Heart right ventricle (tissue), 16 donors: ENCODE measurements at regions not wholly inside any gene's neighbourhood (a gene's known extent, or its start where the extent isn't known, plus 50 kb on each side); places are given as distances from the start of the nearest gene placed in this dataset.

Experiments
- ATAC-seq, 8 donors: fragments of 200-7000 bp; cut with Tn5 transposase; one replicate each; pipeline ENCODE4 v1.9.1; 2020; ENCODE audit warnings: mild to moderate bottlenecking in 8 of 8, moderate library complexity in 8 of 8, moderate number of reproducible peaks in 1 of 8
- DNase-seq, 2 donors: peaks; one replicate each; pipeline ENCODE4 v3.0.0-alpha.2; 2020
- H3K27ac ChIP-seq, 10 donors: fragments of 200-600 bp; sonication (generic) in 2 of 10; one replicate each; pipeline versions ENCODE4 v1.5.0 to v1.8.0; 2020 to 2022; ENCODE audit warnings: mild to moderate bottlenecking in 3 of 10
- H3K27me3 ChIP-seq, 7 donors: fragments of 200-600 bp; one replicate each; pipeline ENCODE4 v1.8.0; 2021 to 2022; ENCODE audit warnings: mild to moderate bottlenecking in 2 of 7
- H3K36me3 ChIP-seq, 9 donors: fragments of 200-600 bp; sonication (generic) in 1 of 9; one replicate each; pipeline versions ENCODE4 v1.5.0 to v1.8.0; 2020 to 2022; ENCODE audit warnings: mild to moderate bottlenecking in 2 of 9
- H3K4me1 ChIP-seq, 9 donors: fragments of 200-600 bp; sonication (generic) in 1 of 9; one replicate each; pipeline versions ENCODE4 v1.5.0 to v1.8.0; 2020 to 2022; ENCODE audit warnings: mild to moderate bottlenecking in 4 of 9
- H3K4me3 ChIP-seq, 10 donors: fragments of 200-600 bp; sonication (generic) in 2 of 10; one replicate each; pipeline versions ENCODE4 v1.5.0 to v1.8.0; 2020 to 2022; ENCODE audit warnings: mild to moderate bottlenecking in 7 of 10, moderate library complexity in 2 of 10
- H3K9me3 ChIP-seq, 11 donors: fragments of 200-600 bp in 10 of 11; sonication (generic) in 2 of 11; one replicate each; pipeline versions ENCODE4 v1.5.0 to v1.8.0; 2013 to 2022; ENCODE audit warnings: mild to moderate bottlenecking in 2 of 11, control low read depth in 1 of 11, moderate library complexity in 1 of 11
- CTCF ChIP-seq, 9 donors: fragments of 200-600 bp; sonication (generic) in 2 of 9; IDR thresholded peaks; one replicate each; pipeline versions ENCODE4 v1.5.0 to v1.8.0; 2021 to 2022; ENCODE audit warnings: antibody characterized with exemption in 9 of 9, mild to moderate bottlenecking in 5 of 9, moderate library complexity in 1 of 9
- WGBS, 2 donors: extraction: QIAGEN DNeasy Blood & Tissue Kit; methylation state at CpG; one replicate each; pipeline ENCODE4 v1.1.7; 2013; ENCODE audit warnings: inconsistent platforms in 1 of 2; 5-methylcytosine and 5-hydroxymethylcytosine counted together
- intact Hi-C, 10 donors: fragments of 100-400 bp; cut with DNase I; formaldehyde crosslinking; loops; one replicate each; pipeline versions ENCODE4 v1.11.1 to v1.14.2; 2022
- donor health status: Arrhythmogenic right ventricular cardiomyopathy.
- donor health status: ischemic (EF 13 %, LVEDD 7.1; RV severe dilation, severe dysfunction).
- donor health status: healthy with polysubstance abuse.
- donor health status: DM: no; HTN: yes; CAD: no.
- donor health status: DM: no; HTN: no; CAD: no.
- donor health status: ischemic (EF 25% LVEDD 6.9; RV normal size, moderate dysfunction).
- donor health status: ischemic (EF 25% LVEDD 5.7; RV mildly dilated, moderate dysfunction).
- donor health status: healthy.
- donor health status: DM: yes; HTN: yes; CAD: no.
- donor health status: Ischemic cardiomyopathy.
- donor health status: ischemic (EF 35%, LVEDD 5.7; RV mildly dilated, moderate dysfunction).
- donor health status: nonischemic (EF 11% LVEDD 7.7; RV severe dilation, severe dysfunction).
- donor health status: DM: yes; HTN: yes; CAD: no.
- donor health status: PGD.
- donor health status: ischemic (EF 29% LVEDD 5.4; RV normal size, mild dysfunction).
- donor health status: nonischemic (EF 23%, LVEDD 6.1; RV moderate dilation, normal function).

GRCh38 chr9:2367970-2368369, 253.6 kb upstream of the VLDLR start:
- intact Hi-C loops: no loop called here
- 98 to 100% methylated on average over 1 of the region's 1 CpG for WGBS, 2 donors
- DNase-seq (no peak), ATAC-seq (no peak)
- Histone ChIP-seq H3K27me3 (no peaks in the 10 kb centered on the region), H3K27ac (no peak overlapping the region), H3K4me1 (no peaks in the 10 kb centered on the region), H3K4me3 (no peak overlapping the region), H3K36me3 (no peaks in the 10 kb centered on the region), H3K9me3 (peaks cover 0 to under 1% (median 0%) of the 10 kb centered on the region in 11 donors)
- no peak for TF ChIP-seq CTCF (IDR thresholded peaks at IDR 0.05)

GRCh38 chr9:2373648-2374047, 247.9 kb upstream of the VLDLR start:
- no peak overlapping the region for H3K27ac ChIP-seq
- H3K4me3 ChIP-seq: no peak overlapping the region
- no peak for TF ChIP-seq CTCF (IDR thresholded peaks at IDR 0.05)
- no peaks in the 10 kb centered on the region for H3K4me1 ChIP-seq
- H3K9me3 ChIP-seq: peaks cover 0 to 18% (median 0%) of the 10 kb centered on the region in 11 donors
- no peaks in the 10 kb centered on the region for H3K36me3 ChIP-seq
- WGBS, 2 donors: 84 to 89% methylated on average over 2 of the region's 2 CpGs
- H3K27me3 ChIP-seq: no peaks in the 10 kb centered on the region
- intact Hi-C loops: loop anchor here in 1 of 10 donors (5.0 kb wide), 1 partner anchor 49 kb away; no protein-coding TSS in a partner anchor
- DNase-seq (no peak), ATAC-seq (no peak)

- Histone ChIP-seq H3K9me3 (peaks cover 0 to 18% (median 0%) of the 10 kb centered on the region in 11 donors), H3K4me1 (no peaks in the 10 kb centered on the region), H3K36me3 (no peaks in the 10 kb centered on the region), H3K27me3 (no peaks in the 10 kb centered on the region), H3K4me3 (no peak overlapping the region), H3K27ac (no peak overlapping the region)
- 93 to 94% methylated on average over 2 of the region's 2 CpGs for WGBS, 2 donors
- intact Hi-C loops: no loop called here
- DNase-seq (no peak), ATAC-seq (no peak)
- TF ChIP-seq CTCF (IDR thresholded peaks at IDR 0.05): no peak
These were observed 246.5 kb upstream of the VLDLR start for GRCh38 chr9:2375114-2375513.

GRCh38 chr9:2377117-2377516, 244.5 kb upstream of the VLDLR start:
- H3K4me1 ChIP-seq: no peaks in the 10 kb centered on the region
- no peak for TF ChIP-seq CTCF (IDR thresholded peaks at IDR 0.05)
- intact Hi-C loops: no loop called here
- 55 to 67% methylated on average over 3 of the region's 3 CpGs for WGBS, 2 donors
- H3K27me3 ChIP-seq: no peaks in the 10 kb centered on the region
- peaks cover 0 to 18% (median 0%) of the 10 kb centered on the region in 11 donors for H3K9me3 ChIP-seq
- no peak for ATAC-seq
- H3K4me3 ChIP-seq: no peak overlapping the region
- H3K27ac ChIP-seq: no peak overlapping the region
- H3K36me3 ChIP-seq: no peaks in the 10 kb centered on the region
- DNase-seq: no peak
